ENCODE measurements at regions not wholly inside any gene's neighbourhood (a gene's known extent, or its start where the extent isn't known, plus 50 kb on each side); places are given as distances from the start of the nearest gene placed in this dataset.

DNA sequence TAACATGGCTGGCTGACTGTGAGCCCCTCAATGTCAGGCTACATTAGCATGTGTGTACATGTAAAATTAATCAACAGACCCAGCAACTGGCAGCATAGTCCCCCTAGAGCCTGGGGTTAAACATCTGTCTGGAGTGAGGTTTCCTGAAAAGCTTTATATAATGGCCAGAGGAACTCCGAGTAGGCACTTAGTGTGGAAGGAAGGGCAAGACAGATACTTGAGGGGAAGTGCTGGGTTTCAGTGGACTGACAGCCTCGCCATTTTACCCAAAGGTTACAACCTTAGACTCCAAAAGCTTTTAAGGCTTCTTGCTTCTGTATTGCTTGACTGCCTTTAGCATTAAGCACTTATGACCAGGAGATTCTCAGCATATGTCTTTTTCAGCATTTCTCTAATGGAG lies 430.8 kb downstream of the FLRT2 start:
- H4K20me1 ChIP-seq (ENCODE audit: insufficient read depth), result no peaks in the 10 kb centered on the region
- H3K27me3 ChIP-seq (ENCODE audit: insufficient read depth, low read depth), result no peaks in the 10 kb centered on the region
- H3F3A ChIP-seq (ENCODE audit: insufficient read depth, low read depth), result no peaks in the 10 kb centered on the region
- no peaks in the 10 kb centered on the region for H3K9me2 ChIP-seq (ENCODE audit: insufficient read depth)
- no peak overlapping the region for H2AFZ ChIP-seq
- no peaks in the 10 kb centered on the region for H3K9me3 ChIP-seq (ENCODE audit: insufficient read depth, low read depth)
- no peak overlapping the region for H3K4me2 ChIP-seq
- BruUV-seq (replicated peaks), result no TSS peak
- H3K36me3 ChIP-seq (ENCODE audit: low read depth), result no peaks in the 10 kb centered on the region
- H3K4me3 ChIP-seq, result no peak overlapping the region
- DNase-seq, result no peak
- POLR2A ChIA-PET (ENCODE audit: unreplicated experiment), result no interaction called here
- intact Hi-C loops (cut with micrococcal nuclease; ENCODE audit: unreplicated experiment), result no loop called here
- TF ChIP-seq EZH2 (IDR thresholded peaks at IDR 0.05; ENCODE audit: low read depth), result no peak
- TF ChIP-seq CTCF (conservative IDR thresholded peaks at IDR 0.05), result no peak
- no peaks in the 10 kb centered on the region for H3K4me1 ChIP-seq (replicated peaks; ENCODE audit: insufficient read depth)
- no peak overlapping the region for H3K27ac ChIP-seq
- no peaks in the 10 kb centered on the region for H3K79me2 ChIP-seq (ENCODE audit: low read depth)
- CTCF ChIA-PET, result no interaction called here

DNA sequence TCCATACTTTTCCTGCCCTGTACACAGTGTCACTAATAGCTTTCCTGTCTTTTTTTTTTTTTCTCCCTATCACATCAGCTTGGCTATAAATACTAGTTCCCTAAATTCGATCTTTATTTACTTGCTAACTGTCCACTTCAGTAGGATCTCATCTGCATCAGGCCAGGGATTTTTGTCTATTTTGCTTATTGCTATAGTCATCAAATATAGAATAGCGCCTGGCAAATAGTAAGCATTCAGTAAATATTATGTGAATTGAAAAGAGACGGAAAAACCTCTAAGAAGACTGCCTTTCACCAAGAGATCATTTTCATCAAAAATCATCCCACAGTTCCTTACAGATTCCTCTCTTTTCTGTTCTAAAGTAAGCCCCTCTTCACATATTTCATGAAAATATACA lies 429.1 kb downstream of the FLRT2 start:
- H3K4me3 ChIP-seq, result no peak overlapping the region
- intact Hi-C loops (cut with micrococcal nuclease; ENCODE audit: unreplicated experiment), result no loop called here
- no peak overlapping the region for H2AFZ ChIP-seq
- ChIA-PET CTCF (no interaction called here), POLR2A (ENCODE audit: unreplicated experiment) (no interaction called here)
- H4K20me1 ChIP-seq (ENCODE audit: insufficient read depth), result no peaks in the 10 kb centered on the region
- no TSS peak for BruUV-seq (replicated peaks)
- no peak overlapping the region for H3K27ac ChIP-seq
- no peaks in the 10 kb centered on the region for H3K9me2 ChIP-seq (ENCODE audit: insufficient read depth)
- no peak for TF ChIP-seq CTCF (conservative IDR thresholded peaks at IDR 0.05)
- no peak for TF ChIP-seq EZH2 (IDR thresholded peaks at IDR 0.05; ENCODE audit: low read depth)
- no peaks in the 10 kb centered on the region for H3K36me3 ChIP-seq (ENCODE audit: low read depth)
- H3K4me2 ChIP-seq, result no peak overlapping the region
- H3K79me2 ChIP-seq (ENCODE audit: low read depth), result no peaks in the 10 kb centered on the region
- no peaks in the 10 kb centered on the region for H3K9me3 ChIP-seq (ENCODE audit: insufficient read depth, low read depth)
- DNase-seq, result no peak
- H3K4me1 ChIP-seq (replicated peaks; ENCODE audit: insufficient read depth), result no peaks in the 10 kb centered on the region
- no peaks in the 10 kb centered on the region for H3F3A ChIP-seq (ENCODE audit: insufficient read depth, low read depth)
- H3K27me3 ChIP-seq (ENCODE audit: insufficient read depth, low read depth), result no peaks in the 10 kb centered on the region

DNA sequence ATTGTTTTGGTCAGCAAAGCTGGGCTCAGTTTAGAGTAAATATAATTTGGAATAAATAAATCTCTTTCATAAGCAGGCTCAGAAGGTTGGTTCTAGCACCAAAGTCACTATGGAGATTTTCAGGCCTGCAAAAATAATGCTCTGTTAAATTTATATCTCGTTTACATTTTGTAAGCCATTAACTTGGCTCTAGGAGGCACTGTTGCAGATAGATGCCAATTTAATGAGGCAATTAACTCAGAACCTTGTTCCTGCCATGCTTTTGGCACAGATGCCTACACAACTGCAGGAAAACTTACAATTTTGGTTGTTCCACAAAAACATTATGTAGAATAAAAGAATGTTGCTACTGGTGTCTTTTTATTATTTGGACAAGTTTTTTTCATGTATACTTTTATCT lies 428.1 kb downstream of the FLRT2 start:
- intact Hi-C loops (cut with micrococcal nuclease; ENCODE audit: unreplicated experiment), result no loop called here
- no peaks in the 10 kb centered on the region for H3K4me1 ChIP-seq (replicated peaks; ENCODE audit: insufficient read depth)
- no peak overlapping the region for H3K27ac ChIP-seq
- DNase-seq, result no peak
- no peaks in the 10 kb centered on the region for H3K79me2 ChIP-seq (ENCODE audit: low read depth)
- H3K36me3 ChIP-seq (ENCODE audit: low read depth), result no peaks in the 10 kb centered on the region
- H4K20me1 ChIP-seq (ENCODE audit: insufficient read depth), result no peaks in the 10 kb centered on the region
- H3K27me3 ChIP-seq (ENCODE audit: insufficient read depth, low read depth), result no peaks in the 10 kb centered on the region
- POLR2A ChIA-PET (ENCODE audit: unreplicated experiment), result no interaction called here
- BruUV-seq (replicated peaks), result no TSS peak
- H3K4me2 ChIP-seq, result no peak overlapping the region
- no peak overlapping the region for H3K4me3 ChIP-seq
- no peak overlapping the region for H2AFZ ChIP-seq
- no peaks in the 10 kb centered on the region for H3F3A ChIP-seq (ENCODE audit: insufficient read depth, low read depth)
- H3K9me2 ChIP-seq (ENCODE audit: insufficient read depth), result no peaks in the 10 kb centered on the region
- TF ChIP-seq CTCF (conservative IDR thresholded peaks at IDR 0.05) (no peak), EZH2 (IDR thresholded peaks at IDR 0.05; ENCODE audit: low read depth) (no peak)
- H3K9me3 ChIP-seq (ENCODE audit: insufficient read depth, low read depth), result no peaks in the 10 kb centered on the region
- CTCF ChIA-PET, result no interaction called here

Measured in PC-9 (cell line).